Head of caudate nucleus (tissue), 42 donors: ENCODE measurements at regions not wholly inside any gene's neighbourhood (a gene's known extent, or its start where the extent isn't known, plus 50 kb on each side); places are given as distances from the start of the nearest gene placed in this dataset.
"Not testable (repeated sequence)": the region's sequence is repeated elsewhere in the genome, so short reads cannot be mapped to it uniquely, and the experiment has no call there.

Experiments
- DNase-seq, 42 donors: peaks; one replicate each; pipeline versions ENCODE4 v3.0.0 to v3.0.0-alpha.2; 2020 to 2021; ENCODE audit warnings: mixed read lengths in 7 of 42
- intact Hi-C: fragments of 100-400 bp; cut with DNase I; formaldehyde crosslinking; loops from one replicate; pipeline ENCODE4 v1.15.0; 2022

- intact Hi-C loops = no loop called here
- DNase-seq = no peak
Observed at GRCh38 chr10:10010397-10010796, 1007.3 kb upstream of the CELF2 start.

GRCh38 chr10:10014846-10015245 lies 1002.8 kb upstream of the CELF2 start:
- no peak for DNase-seq
- intact Hi-C loops = no loop called here

GRCh38 chr10:10017716-10018115 lies 1000.0 kb upstream of the CELF2 start:
- intact Hi-C loops = no loop called here
- peak in 28 of 42 donors; percentile 1 to 84 (median 34) for DNase-seq

- no peak for DNase-seq
- intact Hi-C loops = no loop called here
Observed at GRCh38 chr10:10020945-10021344, 996.7 kb upstream of the CELF2 start.

GRCh38 chr10:10032991-10033390 lies 984.7 kb upstream of the CELF2 start:
- intact Hi-C loops = no loop called here
- DNase-seq = no peak

- DNase-seq = no peak
- intact Hi-C loops = no loop called here
Observed at GRCh38 chr10:10038348-10038747, 979.3 kb upstream of the CELF2 start.

- no peak for DNase-seq
- intact Hi-C loops = no loop called here
Observed at GRCh38 chr10:10039595-10039994, 978.1 kb upstream of the CELF2 start.

GRCh38 chr10:10043083-10043482 lies 974.6 kb upstream of the CELF2 start:
- no peak for DNase-seq
- intact Hi-C loops = no loop called here

- intact Hi-C loops = no loop called here
- DNase-seq = no peak
Observed at GRCh38 chr10:10044922-10045764, 972.5 kb upstream of the CELF2 start.

- no peak for DNase-seq
- intact Hi-C loops = no loop called here
Observed at GRCh38 chr10:10045765-10046028, 972.0 kb upstream of the CELF2 start.

GRCh38 chr10:10047426-10047825 lies 970.2 kb upstream of the CELF2 start:
- DNase-seq = no peak
- intact Hi-C loops = no loop called here

GRCh38 chr10:10053051-10053450 lies 964.6 kb upstream of the CELF2 start:
- intact Hi-C loops = no loop called here
- DNase-seq = no peak

GRCh38 chr10:10054466-10054865 lies 963.2 kb upstream of the CELF2 start:
- DNase-seq = no peak
- intact Hi-C loops = no loop called here

GRCh38 chr10:10055656-10056442 lies 961.8 kb upstream of the CELF2 start:
- DNase-seq = no peak
- intact Hi-C loops = no loop called here

GRCh38 chr10:10056961-10057360 lies 960.7 kb upstream of the CELF2 start:
- DNase-seq = no peak
- intact Hi-C loops = no loop called here

GRCh38 chr10:10067644-10068043 lies 950.0 kb upstream of the CELF2 start:
- intact Hi-C loops = no loop called here
- no peak for DNase-seq

GRCh38 chr10:10074847-10075246 lies 942.8 kb upstream of the CELF2 start:
- DNase-seq, intact Hi-C loops: not testable (repeated sequence)

- DNase-seq = no peak
- intact Hi-C loops = no loop called here
Observed at GRCh38 chr10:10078446-10078845, 939.2 kb upstream of the CELF2 start.

GRCh38 chr10:10092581-10092980 lies 925.1 kb upstream of the CELF2 start:
- peak in 12 of 42 donors; percentile 1 to 40 (median 10) for DNase-seq
- intact Hi-C loops = no loop called here

GRCh38 chr10:10093021-10093420 lies 924.7 kb upstream of the CELF2 start:
- intact Hi-C loops = no loop called here
- DNase-seq = no peak

GRCh38 chr10:10094691-10095090 lies 923.0 kb upstream of the CELF2 start:
- intact Hi-C loops = no loop called here
- DNase-seq = no peak
